Activated CD8-positive, alpha-beta memory T cell treated with anti-CD3 and anti-CD28 coated beads for 1 hour (primary cell): ENCODE measurements at regions not wholly inside any gene's neighbourhood (a gene's known extent, or its start where the extent isn't known, plus 50 kb on each side); places are given as distances from the start of the nearest gene placed in this dataset.

Experiments
- DNase-seq, 2 donors: peaks; one replicate each; pipeline ENCODE4 v3.0.0-alpha.2; 2020; ENCODE audit warnings: low read depth in 1 of 2; ENCODE audit errors: extremely low read depth in 1 of 2

DNA sequence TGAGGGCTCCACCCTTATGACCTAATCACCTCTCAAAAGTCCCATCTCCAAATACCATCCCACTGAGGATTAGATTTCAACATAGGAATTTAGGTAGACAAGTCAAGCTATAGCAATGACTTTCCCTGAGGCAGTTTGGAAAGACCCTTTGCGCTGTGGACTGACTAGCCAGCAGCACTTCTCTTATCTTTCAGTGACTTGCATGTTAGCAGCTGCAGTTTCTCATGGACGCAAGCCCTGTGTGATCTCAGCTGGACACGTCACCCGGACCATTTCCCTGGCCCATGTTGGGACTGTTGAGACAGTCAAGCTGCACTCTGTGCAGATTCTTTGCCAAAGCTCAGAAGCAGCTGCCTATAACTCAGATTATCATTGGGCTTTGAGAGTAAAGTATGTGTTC lies 408.1 kb upstream of the USP24 start:
- DNase-seq, result no peak

- no peak for DNase-seq
These were observed 406.9 kb upstream of the USP24 start for GRCh38 chr1:55622074-55622473.

- no peak for DNase-seq
These were observed 403.0 kb upstream of the USP24 start for GRCh38 chr1:55618199-55618598.

GRCh38 chr1:55617288-55617982 lies 402.3 kb upstream of the USP24 start:
- DNase-seq, result no peak

GRCh38 chr1:55612988-55613387 lies 397.8 kb upstream of the USP24 start:
- DNase-seq, result no peak

DNA sequence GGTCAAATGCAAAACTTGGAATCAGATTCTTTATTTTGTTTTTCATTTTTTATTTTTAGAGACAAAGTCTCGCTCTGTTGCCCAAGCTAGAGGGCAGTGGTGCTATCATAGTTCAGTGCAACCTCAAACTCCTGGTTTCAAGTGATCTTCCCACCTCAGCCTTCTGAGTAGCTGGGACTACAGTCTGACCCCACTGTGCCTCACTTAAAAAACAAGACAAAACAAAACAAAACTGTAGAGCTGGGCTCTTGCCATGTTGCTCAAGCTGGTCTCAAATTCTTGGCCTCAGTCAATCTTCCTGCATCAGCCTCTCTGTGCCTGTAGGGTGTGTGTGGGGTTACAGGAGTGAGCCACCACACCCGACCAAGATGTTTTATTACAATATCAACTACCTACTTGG lies 396.0 kb upstream of the USP24 start:
- DNase-seq, result no peak

DNA sequence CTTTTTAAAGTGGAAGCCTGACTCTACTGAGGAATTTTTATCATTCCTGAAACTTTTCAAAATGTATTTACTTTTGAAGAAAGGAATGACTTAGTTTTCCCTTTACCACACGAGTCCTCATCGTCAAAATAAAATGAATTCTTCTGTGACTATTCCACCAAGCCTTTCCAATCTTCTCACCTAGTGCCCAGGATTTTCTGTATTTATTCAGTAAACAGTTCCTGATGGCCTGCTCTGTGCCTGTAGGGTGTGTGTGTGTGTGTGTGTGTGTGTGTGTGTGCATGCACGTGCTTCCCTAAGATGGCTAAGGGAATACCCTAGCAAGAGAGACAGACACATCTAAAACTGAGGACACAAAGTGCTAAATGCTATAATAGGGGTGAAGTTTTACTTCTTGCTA lies 395.0 kb upstream of the USP24 start:
- no peak for DNase-seq

DNA sequence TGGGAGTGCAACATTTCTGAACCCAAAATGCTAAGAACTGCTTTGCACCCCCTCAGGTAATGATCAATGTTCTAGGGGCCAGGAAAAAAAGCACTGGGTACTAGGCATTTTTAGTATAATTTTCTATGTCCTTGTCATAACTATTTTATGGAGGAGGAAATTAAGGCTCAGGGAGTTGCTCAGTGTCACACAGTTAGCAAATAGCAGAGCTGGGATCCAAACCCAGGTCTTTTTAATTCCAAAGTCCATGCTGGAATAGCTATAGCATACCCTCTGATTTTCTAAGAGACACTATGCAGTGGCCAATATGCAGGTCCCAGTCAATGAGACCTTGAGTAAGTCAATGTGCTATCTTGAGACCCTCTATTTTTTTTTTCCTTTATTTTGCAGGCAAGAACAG lies 394.5 kb upstream of the USP24 start:
- no peak for DNase-seq

DNA sequence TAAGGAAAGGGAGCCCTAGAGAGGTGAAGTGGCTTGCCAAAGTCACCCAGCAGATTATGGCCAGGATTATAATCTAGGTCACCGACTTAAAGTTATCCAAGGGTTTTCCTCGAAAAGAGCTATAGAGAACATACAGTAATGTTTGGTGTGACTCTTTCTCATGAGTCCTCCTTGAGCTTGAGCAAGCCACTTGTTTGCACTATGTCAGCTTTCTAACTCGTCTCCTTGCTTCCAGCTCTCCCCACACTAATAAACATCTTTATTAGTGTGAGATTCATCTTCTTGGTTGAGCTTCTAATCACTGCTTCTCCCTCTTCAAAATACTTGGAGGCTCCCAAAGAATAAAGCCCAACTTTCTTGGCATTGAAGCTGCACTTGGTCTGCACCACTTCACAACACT lies 390.0 kb upstream of the USP24 start:
- no peak for DNase-seq

- no peak for DNase-seq
These were observed 389.6 kb upstream of the USP24 start for GRCh38 chr1:55604749-55605148.

GRCh38 chr1:55604179-55604578 lies 389.0 kb upstream of the USP24 start:
- no peak for DNase-seq

DNA sequence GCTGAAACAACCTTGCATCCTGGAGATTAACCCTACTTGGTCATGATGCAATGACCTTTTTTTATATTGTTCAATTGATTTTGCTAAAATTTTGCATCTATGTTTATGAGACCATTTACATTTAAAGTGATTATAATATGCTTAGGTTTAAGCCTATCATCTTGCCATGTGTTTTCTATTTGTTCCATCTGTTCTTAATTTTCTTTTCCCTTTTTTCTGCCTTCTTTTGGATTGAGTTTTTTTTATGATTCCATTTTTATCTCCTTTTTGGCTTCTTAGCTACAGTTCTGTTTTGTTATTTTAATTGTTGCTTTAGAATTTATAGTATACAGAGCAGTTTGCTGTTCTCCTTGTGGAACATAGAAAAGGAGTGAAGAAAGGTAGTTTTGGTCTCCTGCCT lies 385.1 kb upstream of the USP24 start:
- no peak for DNase-seq

- DNase-seq, result no peak
These were observed 382.7 kb upstream of the USP24 start for GRCh38 chr1:55597910-55598309.

DNA sequence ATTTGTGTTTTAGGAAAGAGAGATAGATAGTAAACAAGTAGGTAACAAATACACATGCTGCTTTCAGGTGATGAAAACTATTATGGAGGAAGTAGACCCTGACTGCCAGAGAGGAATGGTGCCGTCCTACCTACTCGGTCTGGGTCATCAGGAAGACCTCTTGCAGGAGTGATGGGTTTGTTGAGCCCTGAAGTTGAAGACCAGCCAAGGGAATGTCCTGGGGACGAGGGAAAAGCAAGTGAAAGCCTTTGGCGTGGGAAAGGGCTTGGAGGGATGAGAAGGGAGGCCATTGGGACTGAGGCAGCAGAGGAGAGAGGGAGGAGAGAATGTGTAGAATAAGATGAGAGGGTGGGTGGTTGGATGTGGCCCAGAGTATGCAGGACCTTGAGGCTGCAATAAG lies 379.5 kb upstream of the USP24 start:
- no peak for DNase-seq

DNA sequence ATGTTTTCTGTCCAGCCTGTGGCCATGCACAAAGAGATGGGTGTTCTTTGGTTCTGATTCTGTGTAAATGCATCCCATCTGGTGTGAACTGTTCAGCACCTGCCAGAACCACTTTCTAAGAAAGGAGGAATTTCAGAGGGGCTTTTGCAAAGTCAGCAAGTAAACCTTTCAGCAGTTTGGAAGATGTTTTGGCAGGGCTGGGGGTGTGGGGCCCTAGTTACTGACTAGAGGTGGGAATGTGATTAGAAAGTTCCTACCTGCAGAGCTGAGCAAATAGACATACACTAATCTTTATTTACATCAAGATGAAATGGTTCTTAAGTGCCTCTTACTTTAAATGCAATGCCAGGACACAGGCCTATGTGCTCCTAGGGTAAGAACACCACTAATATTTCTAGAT lies 378.1 kb upstream of the USP24 start:
- DNase-seq, result no peak

DNA sequence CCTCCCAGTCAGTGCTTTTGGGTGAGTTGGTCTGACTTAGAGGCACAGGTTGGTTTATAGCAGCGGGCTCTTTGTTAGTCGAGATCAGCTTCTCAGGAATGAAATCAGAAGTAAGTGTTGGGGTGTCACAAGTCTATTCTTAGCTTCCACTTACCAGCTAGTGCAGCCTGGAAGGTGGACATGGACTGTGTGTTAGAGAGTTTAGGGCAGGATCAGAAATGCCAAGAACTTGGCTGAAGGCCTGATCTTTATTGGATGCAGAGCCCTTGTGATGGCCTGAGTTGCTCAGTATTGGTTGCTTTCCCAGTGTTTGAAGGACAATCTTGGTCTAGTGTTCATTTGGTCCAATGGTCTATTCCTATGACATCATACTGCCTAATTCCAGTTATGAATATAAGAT lies 377.0 kb upstream of the USP24 start:
- no peak for DNase-seq

DNA sequence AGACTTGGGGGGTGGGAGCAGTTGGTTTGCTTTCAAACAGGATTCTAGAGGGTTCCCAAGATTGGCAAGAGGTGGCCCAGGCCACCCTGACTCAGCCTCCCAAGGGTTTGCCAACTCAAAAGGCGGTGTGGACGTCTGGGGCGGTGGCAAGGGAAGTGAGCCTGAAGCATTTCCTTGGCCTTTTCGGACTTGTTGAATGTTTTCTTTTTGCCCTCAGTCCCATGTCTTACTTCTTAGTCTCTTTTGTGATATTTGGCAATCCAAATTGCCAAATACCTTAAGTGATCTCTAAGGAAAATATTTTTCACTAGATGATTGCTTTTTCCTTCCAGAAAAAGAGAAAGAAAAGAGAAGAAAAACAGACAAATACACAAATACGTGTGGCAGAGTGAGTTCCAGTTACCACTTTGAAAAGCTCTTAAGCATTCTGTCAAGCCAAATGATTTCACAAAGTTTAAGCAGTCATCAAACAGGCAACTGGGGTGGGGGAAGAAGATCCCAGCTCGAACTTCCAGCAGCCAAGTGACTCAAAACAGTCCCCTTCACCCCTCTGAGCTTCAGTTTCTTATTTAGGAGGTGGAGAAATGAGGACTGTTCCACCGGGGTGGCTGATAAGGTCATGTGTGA lies 374.6 kb upstream of the USP24 start:
- DNase-seq, result no peak

GRCh38 chr1:55588309-55588708 lies 373.1 kb upstream of the USP24 start:
- no peak for DNase-seq

GRCh38 chr1:55586771-55587170 lies 371.6 kb upstream of the USP24 start:
- no peak for DNase-seq

DNA sequence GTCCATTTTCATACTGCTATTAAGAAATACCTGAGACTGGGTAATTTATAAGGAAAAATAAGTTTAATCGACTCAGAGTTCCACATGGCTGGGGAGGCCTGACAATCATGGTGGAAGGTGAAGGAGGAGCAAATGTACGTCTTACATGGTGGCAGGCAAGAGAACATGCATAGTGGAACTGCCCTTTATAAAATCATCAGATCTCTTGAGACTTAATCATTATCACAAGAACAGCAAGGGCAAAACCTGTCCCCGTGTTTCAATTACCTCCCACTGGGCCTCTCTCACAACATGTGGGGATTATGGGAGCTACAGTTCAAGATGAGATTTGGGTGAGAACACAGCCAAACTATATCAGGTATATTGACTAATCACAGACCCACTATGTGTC lies 370.2 kb upstream of the USP24 start:
- no peak for DNase-seq

DNA sequence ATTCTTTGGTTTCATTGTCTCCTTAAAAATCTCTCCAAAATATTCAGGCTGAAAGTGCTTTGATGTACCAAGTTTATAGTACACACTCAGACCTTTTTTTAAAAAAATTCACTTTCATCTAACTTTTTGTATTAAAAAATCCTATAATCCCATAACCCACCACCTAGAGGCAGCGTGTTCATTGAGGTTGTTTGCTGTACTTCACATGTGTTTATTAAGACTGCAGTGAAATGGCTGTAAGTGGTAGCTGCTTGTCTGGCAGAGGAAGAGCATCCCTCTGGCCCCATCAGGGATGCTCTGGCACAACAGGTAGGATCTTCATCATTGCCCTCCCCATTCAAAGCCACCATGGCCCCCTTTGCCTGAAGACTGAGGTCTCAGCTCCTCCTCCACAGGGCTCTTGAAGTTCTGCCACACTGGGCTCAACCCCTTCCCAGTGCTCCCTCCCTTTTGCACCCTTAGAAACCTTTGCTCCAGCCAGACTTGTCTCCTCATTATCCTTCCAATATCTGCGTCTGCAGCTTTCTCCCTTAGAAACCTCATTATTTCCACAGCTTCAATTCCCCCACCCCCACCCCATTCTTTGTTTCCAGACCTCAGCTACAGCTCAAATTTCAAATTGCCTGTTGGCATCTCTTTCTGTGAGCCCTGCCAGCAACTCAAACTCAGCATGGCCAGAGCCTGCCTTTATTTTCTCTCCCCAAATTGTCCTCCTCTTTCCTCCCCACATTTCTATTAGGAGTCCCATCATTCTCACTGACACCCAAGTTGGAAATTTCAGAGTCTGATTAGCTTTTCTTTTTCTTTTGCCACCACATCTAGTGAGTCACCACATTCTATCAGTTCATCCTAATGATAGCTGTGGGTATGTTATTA lies 369.6 kb upstream of the USP24 start:
- DNase-seq, result no peak

GRCh38 chr1:55582084-55582483 lies 366.9 kb upstream of the USP24 start:
- no peak for DNase-seq
